Muscle of leg (tissue), 3 donors: ENCODE measurements at regions not wholly inside any gene's neighbourhood (a gene's known extent, or its start where the extent isn't known, plus 50 kb on each side); places are given as distances from the start of the nearest gene placed in this dataset.

Source experiments
- DNase-seq: peaks from one replicate; pipeline ENCODE4 v3.0.0; 2013
- H3K27ac ChIP-seq: one replicate; pipeline ENCODE4 v1.5.1; 2013; ENCODE audit warnings: mild to moderate bottlenecking, low read length, control low read depth
- H3K27me3 ChIP-seq: one replicate; pipeline ENCODE4 v1.6.1; 2013; ENCODE audit warnings: low read length; ENCODE audit not compliant: control insufficient read depth, insufficient read depth
- H3K36me3 ChIP-seq: one replicate; pipeline ENCODE4 v1.6.1; 2013; ENCODE audit warnings: low read length; ENCODE audit not compliant: control insufficient read depth, insufficient read depth
- H3K4me1 ChIP-seq: one replicate; pipeline ENCODE4 v1.6.1; 2013; ENCODE audit warnings: low read length; ENCODE audit not compliant: control insufficient read depth, insufficient read depth
- H3K4me3 ChIP-seq: one replicate; pipeline ENCODE4 v1.5.1; 2013; ENCODE audit warnings: low read length, control low read depth
- H3K9me3 ChIP-seq: replicated peaks from 2 replicates; pipeline ENCODE4 v1.6.1; 2013; ENCODE audit warnings: low read depth, low read length; ENCODE audit not compliant: control insufficient read depth
- WGBS: methylation state at CpG from one replicate; pipeline ENCODE4 v1.1.5; 2013; ENCODE audit warnings: missing lambda C conversion rate; ENCODE audit not compliant: insufficient coverage; 5-methylcytosine and 5-hydroxymethylcytosine counted together

DNA sequence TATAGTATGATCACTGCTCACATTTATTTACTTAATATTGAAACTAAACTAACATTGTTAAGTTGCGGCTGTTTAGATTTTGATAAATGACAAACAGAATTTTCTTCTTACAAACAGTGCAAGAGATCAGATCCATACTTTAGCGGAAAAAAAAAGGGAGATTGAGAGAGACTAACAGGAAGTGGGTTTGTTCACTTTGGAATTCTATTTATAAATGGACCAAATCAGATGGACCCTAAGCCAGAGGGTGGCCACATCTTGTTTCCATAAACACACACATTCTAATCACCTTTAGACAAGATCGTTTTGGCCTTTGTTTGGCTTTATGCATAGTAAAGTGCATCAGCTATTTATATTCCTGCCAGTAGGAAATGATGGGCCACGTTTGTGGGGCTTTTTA lies 381.4 kb upstream of the CD180 start:
- Histone ChIP-seq H3K4me1 (no peaks in the 10 kb centered on the region), H3K36me3 (no peaks in the 10 kb centered on the region), H3K4me3 (no peak overlapping the region), H3K27me3 (no peaks in the 10 kb centered on the region), H3K27ac (no peak overlapping the region), H3K9me3 (peaks cover 4% of the 10 kb centered on the region)
- WGBS = no CpG with 5 or more reads among the region's 4 CpGs
- no peak for DNase-seq

- Histone ChIP-seq H3K36me3 (no peaks in the 10 kb centered on the region), H3K4me3 (no peak overlapping the region), H3K27ac (no peak overlapping the region), H3K27me3 (no peaks in the 10 kb centered on the region), H3K9me3 (peaks cover 4% of the 10 kb centered on the region), H3K4me1 (no peaks in the 10 kb centered on the region)
- DNase-seq = no peak
These were observed 380.8 kb upstream of the CD180 start for GRCh38 chr5:67577424-67577823.

DNA sequence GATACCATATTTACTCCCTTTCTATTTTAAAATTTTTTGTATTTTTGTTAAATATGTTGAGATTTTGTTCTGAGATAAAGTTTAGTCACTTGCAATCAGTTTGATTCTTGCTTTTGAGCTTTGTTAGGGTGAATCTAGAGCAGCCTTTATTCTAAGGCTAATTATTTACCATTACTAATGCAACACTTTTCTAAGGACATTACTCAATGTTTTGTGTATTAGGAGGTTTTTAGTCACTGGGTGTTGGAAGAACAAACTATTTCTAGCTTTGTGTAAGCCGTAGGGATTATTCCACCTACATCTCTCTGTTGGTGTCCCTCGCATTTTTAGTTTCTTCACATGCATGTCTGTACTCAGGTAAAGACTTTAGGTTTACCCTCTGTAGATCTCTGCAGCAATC lies 379.5 kb upstream of the CD180 start:
- Histone ChIP-seq H3K4me1 (no peaks in the 10 kb centered on the region), H3K27ac (no peak overlapping the region), H3K4me3 (no peak overlapping the region), H3K36me3 (no peaks in the 10 kb centered on the region), H3K27me3 (no peaks in the 10 kb centered on the region), H3K9me3 (peaks cover 4% of the 10 kb centered on the region)
- WGBS = 88% methylated on average over 1 of the region's 2 CpGs
- DNase-seq = no peak

GRCh38 chr5:67575087-67575486 lies 378.5 kb upstream of the CD180 start:
- no CpG with 5 or more reads among the region's 1 CpG for WGBS
- Histone ChIP-seq H3K27me3 (no peaks in the 10 kb centered on the region), H3K9me3 (peaks cover 4% of the 10 kb centered on the region), H3K36me3 (no peaks in the 10 kb centered on the region), H3K4me3 (no peak overlapping the region), H3K4me1 (no peaks in the 10 kb centered on the region), H3K27ac (no peak overlapping the region)
- no peak for DNase-seq

GRCh38 chr5:67561151-67561932 lies 364.7 kb upstream of the CD180 start:
- WGBS = no CpG with 5 or more reads among the region's 1 CpG
- Histone ChIP-seq H3K9me3 (peaks cover 7% of the 10 kb centered on the region), H3K36me3 (no peaks in the 10 kb centered on the region), H3K4me3 (no peak overlapping the region), H3K27me3 (no peaks in the 10 kb centered on the region), H3K27ac (no peak overlapping the region), H3K4me1 (no peaks in the 10 kb centered on the region)
- DNase-seq = no peak

DNA sequence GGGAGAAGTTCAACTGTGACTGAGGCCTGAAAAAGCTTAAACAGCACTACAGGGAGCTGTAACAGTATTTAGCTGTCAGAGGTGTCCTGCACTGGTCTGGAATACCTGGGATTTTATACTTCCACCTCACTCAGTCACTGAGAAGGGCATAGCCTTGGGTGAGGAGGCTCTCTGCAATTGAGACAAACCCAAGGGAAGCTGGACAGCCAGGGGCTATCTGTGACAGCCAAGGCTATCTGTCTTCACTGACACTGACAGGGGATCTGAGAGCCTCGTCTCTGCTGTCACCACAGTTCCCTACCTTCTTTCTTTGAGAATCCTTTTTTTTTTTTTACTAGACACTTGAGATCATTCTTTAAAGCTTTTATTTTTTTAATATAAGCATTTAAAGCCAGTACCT lies 356.2 kb upstream of the CD180 start:
- Histone ChIP-seq H3K9me3 (no peaks in the 10 kb centered on the region), H3K4me3 (no peak overlapping the region), H3K4me1 (peaks cover 2% of the 10 kb centered on the region), H3K27me3 (no peaks in the 10 kb centered on the region), H3K36me3 (no peaks in the 10 kb centered on the region), H3K27ac (no peak overlapping the region)
- WGBS = no CpG with 5 or more reads among the region's 1 CpG
- no peak for DNase-seq

GRCh38 chr5:67549947-67550346 lies 353.3 kb upstream of the CD180 start:
- Histone ChIP-seq H3K9me3 (no peaks in the 10 kb centered on the region), H3K4me1 (peaks cover 2% of the 10 kb centered on the region), H3K27me3 (no peaks in the 10 kb centered on the region), H3K4me3 (no peak overlapping the region), H3K27ac (no peak overlapping the region), H3K36me3 (no peaks in the 10 kb centered on the region)
- no CpG with 5 or more reads among the region's 4 CpGs for WGBS
- DNase-seq = no peak

GRCh38 chr5:67549296-67549618 lies 352.7 kb upstream of the CD180 start:
- no peak overlapping the region for H3K4me3 ChIP-seq
- DNase-seq = peak; percentile 87
- H3K27ac ChIP-seq = no peak overlapping the region
- H3K9me3 ChIP-seq = no peaks in the 10 kb centered on the region
- H3K36me3 ChIP-seq = no peaks in the 10 kb centered on the region
- no CpG with 5 or more reads among the region's 3 CpGs for WGBS
- peaks cover 2% of the 10 kb centered on the region for H3K4me1 ChIP-seq
- no peaks in the 10 kb centered on the region for H3K27me3 ChIP-seq

DNA sequence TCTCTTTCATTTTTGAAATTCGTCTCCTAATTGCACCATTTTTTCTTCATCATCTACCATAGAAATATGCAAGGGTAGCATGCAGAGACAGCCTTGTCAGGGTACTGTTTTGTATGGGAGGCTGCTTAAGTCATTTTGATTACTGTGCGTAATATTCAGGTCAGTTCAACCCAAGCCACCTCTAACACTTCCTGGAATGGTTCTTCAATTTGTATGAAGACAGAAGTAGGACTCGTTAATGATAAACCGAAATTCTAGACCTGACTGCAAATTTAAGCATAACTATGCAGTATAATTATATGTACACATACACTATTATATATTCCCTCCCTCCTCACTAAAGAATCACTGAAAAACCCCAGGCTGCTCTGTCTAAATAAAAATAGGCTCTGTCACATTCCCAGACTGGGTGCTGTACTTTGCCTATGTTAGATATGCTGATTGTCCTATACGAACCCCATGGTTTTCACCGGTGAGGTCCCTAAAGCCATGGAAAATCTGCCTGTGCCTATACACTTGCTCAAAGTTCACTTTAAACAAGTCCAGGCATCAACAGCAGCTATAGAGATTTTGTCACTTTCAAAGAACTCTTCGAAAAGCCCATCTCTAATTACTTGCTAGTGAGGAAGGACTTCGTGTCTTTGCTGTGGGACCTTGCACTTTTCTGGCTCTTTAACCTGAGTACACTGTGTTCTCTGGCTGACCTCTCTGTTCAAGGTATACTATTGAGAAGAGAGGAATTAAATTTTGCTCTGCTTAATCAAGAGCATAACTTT lies 352.1 kb upstream of the CD180 start:
- Histone ChIP-seq H3K36me3 (no peaks in the 10 kb centered on the region), H3K4me1 (peaks cover 2% of the 10 kb centered on the region), H3K4me3 (no peak overlapping the region), H3K27me3 (no peaks in the 10 kb centered on the region), H3K27ac (peak overlapping the region; percentile 53), H3K9me3 (no peaks in the 10 kb centered on the region)
- DNase-seq = no peak
- WGBS = no CpG with 5 or more reads among the region's 8 CpGs

DNA sequence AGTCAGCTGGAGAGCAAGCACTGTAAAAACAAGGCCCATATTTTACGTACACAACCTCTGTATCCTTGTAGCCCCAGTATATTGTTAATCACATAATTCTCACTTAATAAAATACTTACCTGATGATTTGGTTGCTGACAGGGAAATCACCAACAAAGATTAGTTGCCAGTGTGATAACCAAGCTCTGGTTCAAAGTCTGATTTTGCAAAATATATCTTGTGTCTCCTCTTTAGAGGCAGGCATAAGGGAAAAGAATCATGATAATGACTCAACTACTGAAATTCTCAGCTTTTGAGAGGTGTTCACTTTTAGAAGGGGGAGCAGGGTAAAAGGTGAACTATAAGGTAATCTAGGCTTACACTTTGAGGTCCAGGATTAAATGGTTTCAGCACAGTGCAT lies 351.1 kb upstream of the CD180 start:
- no peaks in the 10 kb centered on the region for H3K36me3 ChIP-seq
- no peak overlapping the region for H3K27ac ChIP-seq
- peaks cover 2% of the 10 kb centered on the region for H3K4me1 ChIP-seq
- WGBS = no CpG with 5 or more reads among the region's 1 CpG
- DNase-seq = no peak
- H3K9me3 ChIP-seq = no peaks in the 10 kb centered on the region
- no peak overlapping the region for H3K4me3 ChIP-seq
- H3K27me3 ChIP-seq = no peaks in the 10 kb centered on the region
